Epithelial cell of esophagus (primary cell): ENCODE measurements at regions not wholly inside any gene's neighbourhood (a gene's known extent, or its start where the extent isn't known, plus 50 kb on each side); places are given as distances from the start of the nearest gene placed in this dataset.

ENCODE experiments used
- DNase-seq: peaks from one replicate; pipeline ENCODE4 v3.0.0; 2010; ENCODE audit warnings: low read depth
- H3K4me3 ChIP-seq: 2 replicates; pipeline ENCODE4 v1.5.1; 2011; ENCODE audit warnings: mild to moderate bottlenecking, low read length, control low read depth
- CTCF ChIP-seq: IDR thresholded peaks from 2 replicates; pipeline ENCODE4 v1.5.1; 2011; ENCODE audit warnings: low read depth, mild to moderate bottlenecking, low read length, control low read depth, inconsistent platforms; ENCODE audit not compliant: insufficient read depth; ENCODE audit errors: missing control alignments

- TF ChIP-seq CTCF, result no peak
- DNase-seq, result peak; percentile 91
- no peak overlapping the region for H3K4me3 ChIP-seq
Observed at GRCh38 chr11:33617672-33618350, 82.8 kb downstream of the C11orf91 start.

- no peak for TF ChIP-seq CTCF
Observed at GRCh38 chr11:33616552-33616951, 84.1 kb downstream of the C11orf91 start.

GRCh38 chr11:33615751-33616150 lies 84.9 kb downstream of the C11orf91 start:
- no peak overlapping the region for H3K4me3 ChIP-seq

More at GRCh38 chr11:33616552-33616951, 84.1 kb downstream of the C11orf91 start:
- H3K4me3 ChIP-seq, result no peak overlapping the region
- peak; percentile 69 for DNase-seq

GRCh38 chr11:33613404-33613803 lies 87.2 kb downstream of the C11orf91 start:
- no peak for DNase-seq
- TF ChIP-seq CTCF, result no peak
- no peak overlapping the region for H3K4me3 ChIP-seq

More at GRCh38 chr11:33615751-33616150, 84.9 kb downstream of the C11orf91 start:
- DNase-seq, result peak; percentile 79
- TF ChIP-seq CTCF, result no peak

- H3K4me3 ChIP-seq, result no peak overlapping the region
- TF ChIP-seq CTCF, result no peak
- no peak for DNase-seq
Observed at GRCh38 chr11:33610903-33611302, 89.7 kb downstream of the C11orf91 start.

- H3K4me3 ChIP-seq, result no peak overlapping the region
- no peak for TF ChIP-seq CTCF
- DNase-seq, result no peak
Observed at GRCh38 chr11:33608386-33608785, 92.2 kb downstream of the C11orf91 start.

- DNase-seq, result peak; percentile 52
- H3K4me3 ChIP-seq, result no peak overlapping the region
- TF ChIP-seq CTCF, result no peak
Observed at GRCh38 chr11:33606762-33607161, 93.9 kb downstream of the C11orf91 start.
